ENCODE measurements at regions not wholly inside any gene's neighbourhood (a gene's known extent, or its start where the extent isn't known, plus 50 kb on each side); places are given as distances from the start of the nearest gene placed in this dataset.

- TF ChIP-seq POLR2A (IDR thresholded peaks at IDR 0.05) (no peak), CTCF (IDR thresholded peaks at IDR 0.05) (no peak)
Observed at GRCh38 chr16:66136841-66137240, 229.7 kb upstream of the CDH5 start.

Measured in Peyer's patch (tissue), 4 donors.